HCT116 (cell line): ENCODE measurements at regions not wholly inside any gene's neighbourhood (a gene's known extent, or its start where the extent isn't known, plus 50 kb on each side); places are given as distances from the start of the nearest gene placed in this dataset.

Experiments used
- CBX3 ChIP-seq: IDR thresholded peaks from 2 replicates; pipeline ENCODE4 v1.6.1; 2012; ENCODE audit warnings: low read depth
- EZH2 ChIP-seq: fragments of 200-600 bp; sonication (generic); IDR thresholded peaks from 2 replicates; pipeline ENCODE4 v1.6.1; 2017; ENCODE audit warnings: antibody characterized with exemption, mixed run types
- EZH2phosphoT487 ChIP-seq: fragments of 200-600 bp; IDR thresholded peaks from 2 replicates; pipeline ENCODE4 v1.6.1; 2018; ENCODE audit warnings: antibody characterized with exemption, borderline replicate concordance
- JUND ChIP-seq: IDR thresholded peaks from 2 replicates; pipeline ENCODE4 v1.6.1; 2012
- POLR2AphosphoS5 ChIP-seq: IDR thresholded peaks from 2 replicates; pipeline ENCODE4 v1.6.1; 2011; ENCODE audit warnings: mild to moderate bottlenecking, low read depth, low read length, moderate library complexity
- TF ChIP-seq, protein P1 (sequence below), 3 experiments: fragments of 200-600 bp in 1 of 3; sonication (generic) in 1 of 3; IDR thresholded peaks in 2 of 3; conservative IDR thresholded peaks in 1 of 3; 2 replicates each; pipeline ENCODE4 v1.5.1; 2012 to 2017; ENCODE audit warnings: low read depth in 2 of 3, low read length in 2 of 3, antibody characterized with exemption in 1 of 3, borderline replicate concordance in 1 of 3, control low read depth in 1 of 3, mild to moderate bottlenecking in 1 of 3, mixed read lengths in 1 of 3, mixed run types in 1 of 3, moderate library complexity in 1 of 3; ENCODE audit not compliant: insufficient read depth in 1 of 3

DNA sequence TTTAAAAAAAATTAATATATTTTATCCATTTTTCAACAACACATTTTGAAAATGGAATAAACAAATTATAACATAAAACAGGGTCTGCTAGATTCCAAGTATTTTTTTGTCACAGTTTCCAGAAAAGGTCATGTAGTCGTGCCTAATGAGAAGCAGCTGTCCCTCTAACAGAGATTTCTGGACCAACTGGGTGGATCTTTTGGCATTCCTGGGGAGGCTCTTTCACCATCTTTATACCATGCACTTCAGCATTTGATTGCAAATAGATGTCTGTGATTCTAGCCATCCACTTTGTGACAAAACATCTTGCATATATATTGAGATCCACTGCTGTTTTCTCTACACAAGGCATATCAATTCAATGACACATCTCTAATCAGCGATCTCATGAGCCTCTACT lies 210.7 kb upstream of the LDB2 start:
- TF ChIP-seq, protein P1, sequence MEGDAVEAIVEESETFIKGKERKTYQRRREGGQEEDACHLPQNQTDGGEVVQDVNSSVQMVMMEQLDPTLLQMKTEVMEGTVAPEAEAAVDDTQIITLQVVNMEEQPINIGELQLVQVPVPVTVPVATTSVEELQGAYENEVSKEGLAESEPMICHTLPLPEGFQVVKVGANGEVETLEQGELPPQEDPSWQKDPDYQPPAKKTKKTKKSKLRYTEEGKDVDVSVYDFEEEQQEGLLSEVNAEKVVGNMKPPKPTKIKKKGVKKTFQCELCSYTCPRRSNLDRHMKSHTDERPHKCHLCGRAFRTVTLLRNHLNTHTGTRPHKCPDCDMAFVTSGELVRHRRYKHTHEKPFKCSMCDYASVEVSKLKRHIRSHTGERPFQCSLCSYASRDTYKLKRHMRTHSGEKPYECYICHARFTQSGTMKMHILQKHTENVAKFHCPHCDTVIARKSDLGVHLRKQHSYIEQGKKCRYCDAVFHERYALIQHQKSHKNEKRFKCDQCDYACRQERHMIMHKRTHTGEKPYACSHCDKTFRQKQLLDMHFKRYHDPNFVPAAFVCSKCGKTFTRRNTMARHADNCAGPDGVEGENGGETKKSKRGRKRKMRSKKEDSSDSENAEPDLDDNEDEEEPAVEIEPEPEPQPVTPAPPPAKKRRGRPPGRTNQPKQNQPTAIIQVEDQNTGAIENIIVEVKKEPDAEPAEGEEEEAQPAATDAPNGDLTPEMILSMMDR (IDR thresholded peaks at IDR 0.05 in 2 of 3, conservative IDR thresholded peaks at IDR 0.05 in 1 of 3; ENCODE audit: borderline replicate concordance in 1 of 3, insufficient read depth in 1 of 3, low read depth in 2 of 3, low read length in 2 of 3), result no peak
- no peak for TF ChIP-seq EZH2
- TF ChIP-seq CBX3, result no peak
- no peak for TF ChIP-seq POLR2AphosphoS5
- TF ChIP-seq JUND, result no peak
- no peak for TF ChIP-seq EZH2phosphoT487
